HG03103 (cell line): ENCODE measurements at regions not wholly inside any gene's neighbourhood (a gene's known extent, or its start where the extent isn't known, plus 50 kb on each side); places are given as distances from the start of the nearest gene placed in this dataset.

Source experiments
- ATAC-seq: cut with Tn5 transposase; IDR thresholded peaks from one replicate; pipeline ENCODE4 v1.9.1; 2021; ENCODE audit warnings: low read depth; ENCODE audit not compliant: unreplicated experiment

GRCh38 chr2:36069074-36069473 is 286.5 kb upstream of the CRIM1 start:
- ATAC-seq = no peak

- ATAC-seq = no peak
These were observed 287.5 kb upstream of the CRIM1 start for GRCh38 chr2:36068086-36068485.

GRCh38 chr2:36060133-36060532 is 295.4 kb upstream of the CRIM1 start:
- ATAC-seq = peak; percentile 22

- peak; percentile 100 for ATAC-seq
These were observed 295.9 kb upstream of the CRIM1 start for GRCh38 chr2:36059691-36060090.

GRCh38 chr2:36058953-36059352 is 296.6 kb upstream of the CRIM1 start:
- ATAC-seq = no peak

GRCh38 chr2:36058076-36058475 is 297.5 kb upstream of the CRIM1 start:
- no peak for ATAC-seq

- no peak for ATAC-seq
These were observed 302.8 kb upstream of the CRIM1 start for GRCh38 chr2:36052819-36053218.

- ATAC-seq = no peak
These were observed 311.2 kb upstream of the CRIM1 start for GRCh38 chr2:36044411-36044810.

- ATAC-seq = no peak
These were observed 320.4 kb upstream of the CRIM1 start for GRCh38 chr2:36035137-36035536.

GRCh38 chr2:36032046-36032445 is 323.5 kb upstream of the CRIM1 start:
- no peak for ATAC-seq

GRCh38 chr2:36031471-36031870 is 324.1 kb upstream of the CRIM1 start:
- ATAC-seq = no peak

- ATAC-seq = no peak
These were observed 328.0 kb upstream of the CRIM1 start for GRCh38 chr2:36027616-36028015.

- ATAC-seq = no peak
These were observed 342.5 kb upstream of the CRIM1 start for GRCh38 chr2:36013064-36013463.

- ATAC-seq = no peak
These were observed 349.1 kb upstream of the CRIM1 start for GRCh38 chr2:36006444-36006843.

- no peak for ATAC-seq
These were observed 352.6 kb upstream of the CRIM1 start for GRCh38 chr2:36002941-36003340.

GRCh38 chr2:35997488-35997887 is 358.1 kb upstream of the CRIM1 start:
- no peak for ATAC-seq

GRCh38 chr2:35989503-35989902 is 366.1 kb upstream of the CRIM1 start:
- ATAC-seq = no peak

- ATAC-seq = no peak
These were observed 366.5 kb upstream of the CRIM1 start for GRCh38 chr2:35989040-35989439.

GRCh38 chr2:35986871-35987270 is 368.7 kb upstream of the CRIM1 start:
- ATAC-seq = no peak

- peak; percentile 97 for ATAC-seq
These were observed 377.4 kb upstream of the CRIM1 start for GRCh38 chr2:35978218-35978617.

- no peak for ATAC-seq
These were observed 379.0 kb upstream of the CRIM1 start for GRCh38 chr2:35976611-35977010.

- ATAC-seq = no peak
These were observed 381.8 kb upstream of the CRIM1 start for GRCh38 chr2:35973737-35974132.

- peak; percentile 83 for ATAC-seq
These were observed 382.3 kb upstream of the CRIM1 start for GRCh38 chr2:35973132-35973736.
